KBM-7 (cell line): ENCODE measurements at regions not wholly inside any gene's neighbourhood (a gene's known extent, or its start where the extent isn't known, plus 50 kb on each side); places are given as distances from the start of the nearest gene placed in this dataset.
"Not testable (repeated sequence)": the region's sequence is repeated elsewhere in the genome, so short reads cannot be mapped to it uniquely, and the experiment has no call there.

Experiments
- DNase-seq: peaks from one replicate; pipeline ENCODE4 v3.0.0-alpha.2; 2015
- in situ Hi-C: fragments of 300-500 bp; cut with MboI; formaldehyde crosslinking; loops from 2 replicates; pipeline ENCODE4 v1.14.3; 2020; ENCODE audit warnings: low sequenced_read_pairs, low pct_unique_long_range_greater_than_20kb, mixed read lengths

DNA sequence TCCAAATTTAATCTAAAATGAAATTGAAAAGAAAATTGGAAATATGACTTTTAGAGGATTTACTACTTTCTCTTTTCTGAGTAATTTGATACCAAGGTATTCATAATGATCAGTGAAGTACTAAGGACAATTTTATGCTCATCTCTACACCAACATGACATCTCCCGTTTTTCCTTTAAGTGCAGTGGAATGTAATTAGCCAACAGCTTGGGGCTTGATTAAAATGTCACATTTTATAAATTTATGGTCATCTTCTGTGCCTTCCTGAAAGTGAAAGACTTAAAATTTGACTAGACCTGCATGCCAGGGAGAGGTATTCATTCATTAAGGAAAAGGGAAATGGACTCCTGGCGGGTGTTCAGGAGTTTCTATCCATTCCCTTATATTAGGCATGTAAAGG is 228.2 kb upstream of the CNTN3 start:
- in situ Hi-C loops, result no loop called here
- DNase-seq, result no peak

DNA sequence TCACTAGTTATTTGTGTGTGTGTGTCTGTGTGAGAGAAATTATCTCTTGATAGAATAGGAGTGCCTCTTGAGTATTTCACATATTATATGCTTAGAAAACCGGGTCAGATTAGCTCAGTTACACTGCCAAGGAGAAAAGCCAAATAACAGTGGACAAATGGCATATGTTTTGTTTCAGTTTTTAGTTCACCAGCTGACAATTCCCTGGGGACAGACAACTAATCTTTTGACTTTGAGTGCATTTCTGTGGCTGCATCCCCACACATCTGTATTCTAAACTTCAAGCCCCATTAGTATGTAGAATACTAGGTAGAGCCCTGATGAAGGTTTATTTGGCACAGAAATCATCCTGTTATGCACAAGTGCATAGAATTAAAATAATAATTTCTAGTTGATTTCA is 227.7 kb upstream of the CNTN3 start:
- in situ Hi-C loops, result no loop called here

DNA sequence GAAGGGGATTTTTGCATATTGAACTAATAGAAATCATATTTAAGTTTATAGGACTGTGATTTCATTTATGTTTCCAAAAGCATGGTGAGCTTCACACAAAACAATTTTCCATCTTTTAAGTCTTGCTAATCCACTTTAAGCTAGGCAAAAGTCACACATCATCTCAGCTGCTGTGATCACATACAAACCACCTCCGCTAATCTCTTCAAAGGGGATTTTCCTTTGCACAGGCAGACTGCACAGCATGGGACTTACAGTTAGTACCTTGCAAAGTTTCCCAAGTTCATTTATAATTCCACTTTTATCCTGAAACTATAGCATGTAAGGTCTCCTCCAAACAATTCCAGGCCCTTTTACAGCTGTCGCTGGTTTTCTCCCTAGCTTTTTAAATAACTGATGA is 225.1 kb upstream of the CNTN3 start:
- DNase-seq, result no peak

More for the DNA sequence above, 227.7 kb upstream of the CNTN3 start:
- DNase-seq, result no peak

DNA sequence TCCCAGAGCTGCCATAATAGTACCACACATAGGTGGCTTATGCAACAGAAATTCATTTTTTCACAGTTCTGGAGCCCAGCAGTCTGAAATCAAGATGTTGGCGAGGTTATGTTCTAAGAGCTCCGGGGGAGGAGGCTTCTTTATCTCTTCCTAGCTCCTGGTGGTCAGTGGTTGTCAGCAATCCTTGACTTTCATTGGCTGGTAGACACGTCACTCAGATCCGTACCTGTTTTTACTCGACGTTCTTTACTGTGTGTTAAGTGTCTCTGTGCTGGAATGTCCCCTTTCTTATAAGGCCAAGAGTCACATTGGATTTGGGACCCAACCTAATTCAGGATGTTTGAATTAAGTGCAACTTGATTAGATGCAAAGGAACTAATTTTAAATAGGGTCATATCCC is 218.5 kb upstream of the CNTN3 start:
- DNase-seq, result no peak
- in situ Hi-C loops, result no loop called here

More for the DNA sequence above, 225.1 kb upstream of the CNTN3 start:
- in situ Hi-C loops, result no loop called here

DNA sequence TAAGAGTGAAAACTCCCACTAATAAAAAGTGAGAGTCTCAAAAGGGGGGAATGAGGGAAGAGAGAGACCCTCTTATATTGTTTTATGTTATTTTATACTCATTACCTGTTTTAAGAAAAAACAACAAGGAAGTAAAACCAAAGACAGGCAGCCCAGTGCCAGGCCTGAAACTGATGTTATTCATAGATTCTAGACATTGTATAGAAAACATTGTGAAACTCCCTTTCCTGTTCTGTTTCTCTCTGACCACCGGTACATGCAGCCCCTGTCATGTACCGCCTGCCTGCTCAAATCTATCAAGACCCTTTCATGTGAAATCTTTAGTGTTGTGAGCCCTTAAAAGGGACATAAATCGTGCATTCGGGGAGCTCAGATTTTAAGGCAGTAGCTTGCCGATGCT is 216.4 kb upstream of the CNTN3 start:
- DNase-seq, in situ Hi-C loops: not testable (repeated sequence)

DNA sequence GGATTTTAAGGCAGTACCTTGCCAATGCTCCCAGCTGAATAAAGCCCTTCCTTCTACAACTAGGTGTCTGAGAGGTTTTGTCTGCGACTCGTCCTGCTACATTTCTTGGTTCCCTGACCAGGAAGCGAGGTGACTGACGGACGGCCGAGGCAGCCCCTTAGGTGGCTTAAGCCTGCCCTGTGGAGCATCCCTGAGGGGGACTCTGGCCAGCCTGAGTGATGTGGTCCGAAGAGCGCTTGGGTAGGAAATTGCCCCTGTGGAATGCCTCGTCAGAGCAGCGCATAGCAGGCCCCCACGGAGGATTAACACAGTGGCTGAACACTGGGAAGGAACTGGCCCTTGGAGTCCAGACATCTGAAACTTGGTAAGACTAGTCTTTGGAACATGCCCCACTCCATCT is 210.9 kb upstream of the CNTN3 start:
- in situ Hi-C loops, DNase-seq: not testable (repeated sequence)

DNA sequence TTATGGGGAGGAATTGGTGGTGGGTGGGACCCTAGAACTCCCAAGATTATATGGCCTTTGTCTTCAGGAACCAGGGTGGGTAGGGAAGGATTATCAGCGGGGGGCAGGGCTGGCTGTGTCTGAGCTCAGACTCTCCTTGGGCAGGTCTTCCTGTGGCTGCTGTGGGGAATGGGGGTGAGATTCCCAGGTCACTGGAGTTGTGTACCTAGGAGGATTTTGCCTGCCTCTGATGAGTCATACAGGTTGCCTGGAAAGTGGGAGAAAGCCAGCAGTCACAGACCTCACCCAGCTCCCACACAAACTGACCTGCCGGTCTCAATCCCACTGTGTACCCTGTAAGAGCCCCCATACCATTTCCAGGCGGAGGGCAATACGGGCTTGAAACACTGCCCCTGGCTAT is 209.9 kb upstream of the CNTN3 start:
- no peak for DNase-seq
- in situ Hi-C loops, result no loop called here

DNA sequence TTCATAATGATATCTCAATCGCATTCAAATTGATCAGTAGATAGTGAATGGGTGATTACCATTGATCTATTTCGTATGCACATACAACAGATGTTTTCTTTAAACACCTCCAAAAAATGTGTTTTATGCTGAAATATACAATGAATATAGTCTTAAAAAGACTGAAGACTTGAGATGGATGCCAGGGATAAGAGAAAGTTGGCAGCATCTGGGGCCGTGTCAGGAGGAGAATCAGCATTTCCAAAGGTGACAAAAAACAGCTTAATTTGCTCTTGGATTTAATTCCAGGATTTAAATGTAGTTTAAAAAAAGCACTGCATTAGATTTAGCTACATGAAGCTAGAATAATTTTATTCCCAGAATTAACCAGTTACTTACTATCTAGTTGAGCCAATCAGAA is 199.7 kb upstream of the CNTN3 start:
- no peak for DNase-seq
- in situ Hi-C loops, result no loop called here

DNA sequence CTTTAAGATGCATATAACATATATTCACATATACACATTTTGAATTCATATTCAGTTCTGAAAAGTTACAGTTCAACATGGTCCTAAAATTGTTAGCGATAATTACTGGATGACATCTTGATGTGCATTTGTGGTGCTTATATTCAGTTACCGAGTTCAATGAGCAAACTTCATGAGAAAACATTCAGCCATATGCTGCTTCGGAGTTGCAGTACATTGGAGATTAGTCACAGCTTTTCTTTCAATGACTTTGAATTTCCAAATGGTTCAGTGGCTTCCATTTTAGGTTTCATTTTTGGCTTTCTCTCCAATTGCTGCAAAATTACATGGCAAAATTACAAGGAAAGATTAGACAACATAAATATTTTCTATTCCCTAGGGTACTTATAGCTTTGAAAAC is 198.3 kb upstream of the CNTN3 start:
- in situ Hi-C loops, result no loop called here
- DNase-seq, result no peak

DNA sequence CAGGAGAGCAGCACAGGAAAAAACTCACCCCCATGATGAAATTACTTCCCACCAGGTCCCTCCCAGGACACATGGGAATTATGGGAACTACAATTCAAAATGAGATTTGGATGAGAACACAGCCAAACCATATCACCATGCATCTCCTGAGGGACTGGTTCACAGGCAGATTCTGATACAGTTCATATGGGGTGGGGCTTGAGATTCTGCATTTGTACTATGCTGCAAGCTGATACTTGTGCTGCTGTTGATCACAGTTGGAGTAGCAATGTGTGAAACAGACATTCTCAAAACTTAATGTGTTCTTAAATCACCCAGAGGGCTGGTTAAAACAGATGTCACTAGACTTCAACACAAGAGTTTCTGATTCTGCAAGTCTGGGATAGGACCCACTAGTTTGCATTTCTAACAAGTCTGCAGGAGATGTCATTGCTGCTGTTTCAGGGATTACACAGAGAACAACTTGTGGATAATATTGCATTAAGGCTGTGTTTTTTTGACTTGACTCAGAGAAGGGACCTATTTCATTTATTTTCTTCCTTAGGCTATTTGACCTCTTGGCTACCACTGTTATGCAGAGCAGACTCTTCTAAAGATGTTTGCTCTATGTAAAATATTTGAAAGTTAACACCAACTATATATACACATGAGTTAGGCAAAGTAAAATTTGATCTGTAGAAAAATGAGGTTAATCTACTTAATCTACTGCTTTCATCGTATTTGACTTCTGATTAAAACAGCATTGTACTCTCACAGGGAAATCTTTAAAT is 194.2 kb upstream of the CNTN3 start:
- in situ Hi-C loops, result no loop called here
- DNase-seq, result no peak

DNA sequence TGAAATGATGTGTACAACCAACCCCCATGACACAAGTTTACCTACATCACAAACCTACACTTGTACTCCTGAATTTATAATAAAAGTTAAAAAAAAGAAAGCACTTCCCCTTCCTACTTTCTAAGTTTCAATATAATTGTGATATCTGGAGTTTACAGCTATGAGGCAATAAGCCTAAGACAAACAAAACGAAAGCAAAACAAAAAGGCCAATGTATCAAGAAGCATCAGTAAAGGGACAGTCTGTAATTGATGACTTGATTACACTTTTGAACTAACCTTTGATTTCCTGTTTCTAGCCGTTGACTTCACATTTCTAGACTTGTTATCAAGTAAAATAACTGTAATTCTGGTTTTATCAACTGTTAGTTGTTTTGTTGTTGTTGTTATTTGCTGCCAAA is 187.5 kb upstream of the CNTN3 start:
- no peak for DNase-seq
- in situ Hi-C loops, result no loop called here

DNA sequence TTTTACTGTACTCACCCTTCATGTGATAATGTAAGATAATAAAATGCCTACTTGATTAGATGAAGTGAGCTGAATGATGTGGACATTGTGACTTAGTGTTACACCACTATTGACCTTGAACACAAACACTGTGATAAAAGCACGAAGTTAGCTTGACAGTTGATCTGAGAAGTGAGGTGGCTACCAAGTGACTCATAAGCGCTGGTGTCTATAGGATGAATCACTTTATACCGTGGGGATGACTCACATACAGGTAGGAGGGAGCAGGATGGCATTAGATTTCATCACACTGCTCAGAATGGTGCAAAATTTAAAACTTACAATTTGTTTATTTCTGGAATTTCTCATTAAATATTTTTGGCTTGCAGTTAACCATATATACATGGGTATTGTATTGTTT is 174.7 kb upstream of the CNTN3 start:
- DNase-seq, result no peak
- in situ Hi-C loops, result no loop called here

DNA sequence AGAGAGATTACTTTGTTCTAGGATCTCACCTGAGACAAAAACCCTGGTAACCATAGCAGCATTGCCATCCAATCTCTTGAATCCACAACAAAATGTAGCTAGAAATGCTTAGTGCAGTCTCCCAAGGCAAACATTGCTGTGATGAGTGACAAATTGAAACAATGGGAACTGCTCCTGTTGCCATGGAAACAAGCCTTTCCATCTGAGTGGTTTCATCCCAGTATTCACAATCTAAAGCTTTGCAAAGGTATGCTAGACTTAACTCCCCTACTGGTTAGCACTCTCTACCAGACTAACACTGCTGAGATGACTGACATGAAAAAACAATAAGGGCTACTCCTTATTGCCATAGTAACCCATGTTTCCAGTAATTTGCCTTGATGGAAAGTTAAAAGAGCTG is 172.6 kb upstream of the CNTN3 start:
- DNase-seq, result no peak
- in situ Hi-C loops, result no loop called here

DNA sequence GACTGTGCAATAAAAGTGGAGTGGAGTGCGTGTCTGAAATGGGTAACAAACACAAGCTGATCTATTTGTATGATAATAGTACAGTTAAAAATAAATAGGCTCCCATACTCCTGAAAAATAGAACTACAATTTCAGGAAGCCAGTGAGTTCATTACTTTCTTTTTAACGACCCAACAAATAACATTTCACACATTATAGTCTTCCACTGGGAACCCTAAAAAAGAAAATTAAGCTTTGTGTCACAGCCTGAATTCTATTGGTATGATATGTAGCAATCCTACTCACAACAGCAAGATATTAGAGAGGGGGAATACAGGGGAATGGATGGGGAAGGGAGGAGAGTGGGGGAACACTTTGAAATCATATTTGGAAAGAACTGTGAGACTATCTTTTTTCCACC is 156.9 kb upstream of the CNTN3 start:
- in situ Hi-C loops, result no loop called here
- no peak for DNase-seq

DNA sequence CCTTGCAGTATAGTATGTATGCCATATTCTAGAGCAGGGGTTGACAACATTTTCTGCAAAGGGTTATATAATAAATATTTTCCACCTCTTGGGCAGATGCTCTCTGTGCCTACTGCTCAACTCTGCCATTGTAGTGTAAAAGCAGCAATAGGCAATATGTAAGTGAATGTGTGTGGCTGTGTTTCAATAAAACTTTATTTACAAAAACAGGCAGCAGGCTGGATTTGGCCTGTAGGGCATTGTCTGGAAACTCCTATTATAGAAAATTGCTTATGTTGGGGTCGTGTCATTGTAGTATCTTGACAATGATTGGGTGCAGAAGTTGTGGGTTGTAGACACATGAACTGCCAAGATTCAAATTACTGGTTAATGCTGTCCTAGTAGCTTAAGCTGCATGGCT is 153.6 kb upstream of the CNTN3 start:
- in situ Hi-C loops, result no loop called here
- no peak for DNase-seq

DNA sequence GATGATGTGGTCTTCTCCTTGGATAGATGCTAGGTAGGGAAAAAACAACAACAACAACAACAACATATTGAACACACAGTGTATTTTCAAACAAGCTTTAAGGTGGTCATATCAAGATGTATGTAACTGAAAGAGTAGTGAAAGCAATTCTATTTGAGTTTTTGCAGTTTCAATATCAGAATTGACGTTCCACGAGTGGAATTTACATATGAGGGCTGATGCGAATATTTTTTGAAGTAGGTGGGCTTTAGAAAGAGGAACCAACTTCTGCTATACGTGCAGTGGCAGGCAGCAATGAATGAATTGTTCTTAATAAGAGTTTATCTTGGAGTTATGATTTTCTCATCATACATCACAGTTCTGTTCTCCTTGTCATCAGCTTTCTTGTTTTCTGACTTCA is 151.9 kb upstream of the CNTN3 start:
- in situ Hi-C loops, result no loop called here
- no peak for DNase-seq

DNA sequence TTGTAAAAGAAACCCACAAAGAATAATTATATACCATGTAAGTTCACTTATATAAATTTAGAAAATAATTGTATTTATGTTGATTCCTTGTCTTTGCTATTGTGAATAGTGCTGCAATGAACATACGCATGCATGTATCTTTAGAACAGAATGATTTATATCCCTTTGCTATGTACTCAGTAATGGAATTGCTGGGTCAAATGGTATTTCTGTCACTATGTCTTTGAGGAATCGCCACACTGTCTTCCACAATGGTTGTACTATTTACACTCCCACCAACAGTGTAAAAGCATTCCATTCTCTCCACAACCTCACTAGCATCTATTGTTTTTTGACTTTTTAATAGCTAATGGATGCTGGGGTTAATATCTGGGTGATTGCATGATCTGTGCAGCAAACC is 149.4 kb upstream of the CNTN3 start:
- DNase-seq, result no peak
- in situ Hi-C loops, result no loop called here

DNA sequence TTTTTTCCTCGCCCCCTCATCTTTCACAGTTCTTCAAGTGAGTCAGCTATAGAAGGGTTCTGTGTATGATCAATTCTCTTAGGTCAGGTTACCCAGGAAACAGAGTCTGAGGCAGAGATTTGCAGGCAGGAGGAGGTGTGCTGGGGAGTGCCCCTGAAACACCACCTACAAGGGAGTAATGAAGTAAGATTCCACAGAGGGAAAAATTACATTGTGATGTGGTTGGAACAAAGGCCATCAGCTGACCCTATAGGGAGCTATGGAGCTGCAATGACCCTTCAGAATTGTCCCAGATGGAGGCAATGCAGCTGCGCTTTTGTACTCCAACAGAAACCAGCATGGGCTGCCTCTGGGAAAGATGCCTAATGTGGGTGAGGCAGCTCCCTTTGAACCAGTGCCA is 142.2 kb upstream of the CNTN3 start:
- DNase-seq, result no peak
- in situ Hi-C loops, result no loop called here

DNA sequence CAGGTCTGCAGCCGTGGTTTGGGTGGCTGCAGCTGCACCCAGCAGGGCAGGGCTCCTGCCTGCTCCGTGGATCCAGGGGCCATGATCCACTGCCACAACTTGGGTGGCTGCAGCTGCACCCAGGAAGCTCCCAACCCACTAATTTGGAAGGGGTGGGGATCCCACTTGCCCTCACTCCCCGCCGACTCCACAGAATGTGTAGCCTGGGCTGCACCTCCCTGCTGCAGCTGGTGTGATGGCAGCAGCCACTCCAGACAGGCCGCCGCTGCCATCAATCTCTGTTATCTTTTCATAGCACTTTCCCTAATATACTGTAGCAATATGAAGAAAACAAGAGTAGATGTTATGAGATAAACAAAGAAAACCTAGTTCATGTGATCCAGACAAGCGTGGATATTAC is 137.8 kb upstream of the CNTN3 start:
- DNase-seq, result no peak
- in situ Hi-C loops, result no loop called here

DNA sequence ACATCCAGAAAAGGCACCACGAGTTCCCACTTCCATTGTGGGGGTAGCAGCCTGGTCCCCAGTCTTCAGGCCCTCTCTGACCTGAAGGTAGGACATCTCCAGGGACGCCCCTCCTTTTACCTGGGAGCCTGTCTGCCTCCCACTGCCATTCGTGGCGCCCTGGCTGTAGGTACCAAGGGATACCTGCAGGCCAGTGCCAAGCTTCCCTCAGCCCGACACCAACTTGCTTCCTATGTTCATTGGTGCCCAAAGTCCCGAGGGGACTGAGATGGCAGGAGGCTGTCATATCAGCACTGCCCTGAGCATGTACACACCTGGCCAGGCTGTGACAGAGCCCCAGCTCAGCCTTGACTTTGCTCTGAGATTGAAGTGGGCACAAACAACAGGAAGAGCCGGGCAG is 137.3 kb upstream of the CNTN3 start:
- no peak for DNase-seq
- in situ Hi-C loops, result no loop called here

DNA sequence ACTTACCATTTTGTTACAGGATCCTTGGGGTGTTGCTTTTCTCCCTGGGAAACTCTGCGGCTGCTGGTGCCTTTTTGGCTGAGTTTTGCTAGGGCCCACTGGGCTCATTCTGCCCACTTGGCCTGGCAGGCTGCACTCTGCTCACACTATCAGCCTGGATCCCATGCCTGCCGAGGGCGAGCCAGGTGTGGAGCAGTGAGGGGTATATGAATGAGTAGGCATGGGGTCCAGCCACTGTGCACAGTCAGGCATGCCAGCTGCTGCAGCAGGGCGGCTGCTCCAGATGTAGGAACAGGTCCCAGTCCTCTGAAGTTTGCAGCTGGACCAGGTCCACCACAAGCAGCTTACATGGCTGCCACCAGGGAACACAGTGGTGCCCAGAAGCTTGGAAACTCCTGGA is 136.4 kb upstream of the CNTN3 start:
- DNase-seq, result no peak
- in situ Hi-C loops, result no loop called here

DNA sequence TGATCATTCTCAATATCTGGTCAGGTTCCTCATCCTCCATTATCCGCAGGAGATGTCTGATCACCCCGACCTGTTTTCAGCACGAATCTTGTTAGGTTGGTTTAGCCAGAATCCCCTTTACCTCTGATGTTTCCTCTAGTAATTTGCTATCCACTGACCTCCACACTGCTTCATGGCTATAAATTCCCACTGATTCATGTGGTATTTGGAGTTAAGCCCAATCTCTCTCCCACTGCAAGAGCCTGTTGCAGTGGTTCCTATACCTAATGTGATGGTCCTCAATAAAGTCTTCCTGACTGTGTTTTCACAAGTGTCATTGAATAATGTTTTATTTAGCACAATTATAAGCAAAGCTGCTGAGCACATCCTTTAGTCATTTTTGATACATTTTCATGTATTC is 124.8 kb upstream of the CNTN3 start:
- in situ Hi-C loops, result no loop called here
- DNase-seq, result no peak
